MM.1S (cell line): ENCODE measurements at regions not wholly inside any gene's neighbourhood (a gene's known extent, or its start where the extent isn't known, plus 50 kb on each side); places are given as distances from the start of the nearest gene placed in this dataset.

Experiments used
- DNase-seq: peaks from one replicate; pipeline ENCODE4 v3.0.0-alpha.2; 2015
- H2AFZ ChIP-seq: fragments of 300-600 bp; sonication (generic); 2 replicates; pipeline ENCODE4 v1.6.0; 2016; ENCODE audit warnings: antibody characterized with exemption, low read length
- H3F3A ChIP-seq: fragments of 300-600 bp; sonication (generic); 2 replicates; pipeline ENCODE4 v1.6.1; 2016; ENCODE audit warnings: mild to moderate bottlenecking, antibody characterized with exemption, low read length, moderate library complexity, mixed read lengths; ENCODE audit not compliant: insufficient read depth
- H3K27ac ChIP-seq: fragments of 300-600 bp; sonication (generic); 2 replicates; pipeline ENCODE4 v1.5.1; 2016; ENCODE audit warnings: mild to moderate bottlenecking, low read length
- H3K27me3 ChIP-seq: fragments of 300-600 bp; sonication (generic); replicated peaks from 2 replicates; pipeline ENCODE4 v1.6.0; 2016; ENCODE audit warnings: low read length; ENCODE audit not compliant: insufficient read depth
- H3K36me3 ChIP-seq: fragments of 300-600 bp; sonication (generic); replicated peaks from 2 replicates; pipeline ENCODE4 v1.6.1; 2016; ENCODE audit warnings: mild to moderate bottlenecking, low read length, mixed read lengths; ENCODE audit not compliant: insufficient read depth
- H3K4me1 ChIP-seq: fragments of 300-600 bp; sonication (generic); 2 replicates; pipeline ENCODE4 v1.6.1; 2016; ENCODE audit warnings: low read length, mixed read lengths
- H3K4me2 ChIP-seq: fragments of 300-600 bp; sonication (generic); 2 replicates; pipeline ENCODE4 v1.6.0; 2016; ENCODE audit warnings: low read depth, low read length
- H3K4me3 ChIP-seq: fragments of 300-600 bp; sonication (generic); 2 replicates; pipeline ENCODE4 v1.5.1; 2016; ENCODE audit warnings: low read length, mixed read lengths
- H3K79me2 ChIP-seq: fragments of 300-600 bp; sonication (generic); 2 replicates; pipeline ENCODE4 v1.6.1; 2016; ENCODE audit warnings: mixed run types, low read length, mixed read lengths
- H3K9ac ChIP-seq: fragments of 300-600 bp; sonication (generic); 2 replicates; pipeline ENCODE4 v1.6.1; 2016; ENCODE audit warnings: low read length, mixed read lengths
- H3K9me2 ChIP-seq: fragments of 300-600 bp; sonication (generic); replicated peaks from 2 replicates; pipeline ENCODE4 v1.6.1; 2016; ENCODE audit warnings: mild to moderate bottlenecking, low read length, mixed read lengths; ENCODE audit not compliant: insufficient read depth
- H3K9me3 ChIP-seq: fragments of 300-600 bp; sonication (generic); replicated peaks from 2 replicates; pipeline ENCODE4 v1.6.1; 2016; ENCODE audit warnings: mild to moderate bottlenecking, low read length, mixed read lengths; ENCODE audit not compliant: insufficient read depth
- H4K20me1 ChIP-seq: fragments of 300-600 bp; sonication (generic); 2 replicates; pipeline ENCODE4 v1.6.1; 2016; ENCODE audit warnings: mild to moderate bottlenecking, low read length, moderate library complexity, mixed read lengths; ENCODE audit not compliant: insufficient read depth
- EZH2 ChIP-seq: fragments of 300-600 bp; sonication (generic); optimal IDR thresholded peaks from 2 replicates; pipeline ENCODE3; 2017; ENCODE audit warnings: low read depth, mild to moderate bottlenecking, antibody characterized with exemption, low read length, mixed read lengths
- EZH2phosphoT487 ChIP-seq: fragments of 300-600 bp; sonication (generic); IDR thresholded peaks from 2 replicates; pipeline ENCODE4 v1.6.1; 2018; ENCODE audit warnings: antibody characterized with exemption, low read length
- TF ChIP-seq, protein P1 (sequence below): fragments of 300-600 bp; sonication (generic); IDR thresholded peaks from 2 replicates; pipeline ENCODE4 v1.5.1; 2016; ENCODE audit warnings: antibody characterized with exemption, low read length, mixed read lengths

- Histone ChIP-seq H3K36me3 (no peaks in the 10 kb centered on the region), H3K9ac (no peak overlapping the region), H3K27me3 (no peaks in the 10 kb centered on the region), H3K27ac (no peak overlapping the region; the same call in 1 of the 2 replicates), H3K4me3 (peak overlapping the region; percentile 11; the same call in 1 of the 2 replicates), H3K79me2 (no peaks in the 10 kb centered on the region), H4K20me1 (no peaks in the 10 kb centered on the region), H3K9me3 (no peaks in the 10 kb centered on the region), H3K4me2 (peak overlapping the region; percentile 43), H3F3A (no peaks in the 10 kb centered on the region), H3K4me1 (peaks cover 6% of the 10 kb centered on the region), H2AFZ (peak overlapping the region; percentile 46), H3K9me2 (no peaks in the 10 kb centered on the region)
- DNase-seq = no peak
- TF ChIP-seq, protein P1, sequence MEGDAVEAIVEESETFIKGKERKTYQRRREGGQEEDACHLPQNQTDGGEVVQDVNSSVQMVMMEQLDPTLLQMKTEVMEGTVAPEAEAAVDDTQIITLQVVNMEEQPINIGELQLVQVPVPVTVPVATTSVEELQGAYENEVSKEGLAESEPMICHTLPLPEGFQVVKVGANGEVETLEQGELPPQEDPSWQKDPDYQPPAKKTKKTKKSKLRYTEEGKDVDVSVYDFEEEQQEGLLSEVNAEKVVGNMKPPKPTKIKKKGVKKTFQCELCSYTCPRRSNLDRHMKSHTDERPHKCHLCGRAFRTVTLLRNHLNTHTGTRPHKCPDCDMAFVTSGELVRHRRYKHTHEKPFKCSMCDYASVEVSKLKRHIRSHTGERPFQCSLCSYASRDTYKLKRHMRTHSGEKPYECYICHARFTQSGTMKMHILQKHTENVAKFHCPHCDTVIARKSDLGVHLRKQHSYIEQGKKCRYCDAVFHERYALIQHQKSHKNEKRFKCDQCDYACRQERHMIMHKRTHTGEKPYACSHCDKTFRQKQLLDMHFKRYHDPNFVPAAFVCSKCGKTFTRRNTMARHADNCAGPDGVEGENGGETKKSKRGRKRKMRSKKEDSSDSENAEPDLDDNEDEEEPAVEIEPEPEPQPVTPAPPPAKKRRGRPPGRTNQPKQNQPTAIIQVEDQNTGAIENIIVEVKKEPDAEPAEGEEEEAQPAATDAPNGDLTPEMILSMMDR = no peak
- TF ChIP-seq EZH2 (no peak), EZH2phosphoT487 (no peak)
Observed at GRCh38 chr3:137163241-137163871, 205.6 kb downstream of the IL20RB start.

- Histone ChIP-seq H2AFZ (peak overlapping the region; percentile 46), H3K4me3 (peak overlapping the region; percentile 11; the same call in 1 of the 2 replicates), H3K27me3 (no peaks in the 10 kb centered on the region), H3K4me1 (peaks cover 6% of the 10 kb centered on the region), H3F3A (no peaks in the 10 kb centered on the region), H3K27ac (no peak overlapping the region; the same call in 1 of the 2 replicates), H3K4me2 (peak overlapping the region; percentile 43; the same call in 1 of the 2 replicates), H3K9ac (no peak overlapping the region), H3K9me2 (no peaks in the 10 kb centered on the region), H3K9me3 (no peaks in the 10 kb centered on the region), H3K79me2 (no peaks in the 10 kb centered on the region), H4K20me1 (no peaks in the 10 kb centered on the region), H3K36me3 (no peaks in the 10 kb centered on the region)
- TF ChIP-seq EZH2 (no peak), EZH2phosphoT487 (no peak)
- TF ChIP-seq, protein P1 = no peak
- DNase-seq = peak; percentile 51
Observed at GRCh38 chr3:137163958-137164357, 206.2 kb downstream of the IL20RB start.

DNA sequence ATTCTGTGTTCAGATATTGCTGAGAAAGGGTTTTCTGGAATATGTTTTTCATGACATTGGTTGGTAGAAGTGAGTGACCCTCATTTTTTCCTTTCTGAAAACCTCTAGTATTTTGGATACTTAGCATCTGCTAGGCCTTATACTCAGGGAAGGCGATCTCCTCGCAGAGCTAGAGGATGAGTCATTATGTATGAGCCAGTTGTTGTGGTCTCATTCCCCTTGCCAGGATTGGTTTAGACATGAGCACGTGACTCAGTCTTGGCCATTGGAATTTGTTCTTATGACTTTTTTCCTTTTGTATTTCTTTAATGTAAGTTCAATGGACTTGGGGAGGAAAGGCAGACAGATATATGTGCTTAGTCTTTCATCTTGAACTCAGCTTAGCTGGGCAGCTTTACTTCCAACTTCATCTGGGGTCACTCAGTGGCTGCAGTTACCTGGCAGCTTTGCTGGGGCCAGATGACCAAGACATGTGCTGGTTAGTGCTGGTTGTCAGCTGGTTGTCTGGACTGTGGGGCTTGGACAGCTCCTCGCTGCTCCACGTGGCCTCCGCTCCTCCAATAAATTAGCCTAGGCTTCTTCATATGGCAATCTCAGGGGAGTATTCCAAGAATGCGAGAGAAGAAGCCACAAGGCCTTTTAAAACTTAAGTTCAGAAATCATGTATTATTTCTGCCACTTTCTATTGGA is 207.5 kb downstream of the IL20RB start:
- Histone ChIP-seq H3K9ac (no peak overlapping the region), H2AFZ (no peak overlapping the region), H3K36me3 (no peaks in the 10 kb centered on the region), H3K9me2 (no peaks in the 10 kb centered on the region), H3K27me3 (no peaks in the 10 kb centered on the region), H3K4me2 (no peak overlapping the region), H3K27ac (no peak overlapping the region), H3F3A (no peaks in the 10 kb centered on the region), H3K4me1 (peaks cover 6% of the 10 kb centered on the region), H3K4me3 (no peak overlapping the region), H3K9me3 (no peaks in the 10 kb centered on the region), H3K79me2 (no peaks in the 10 kb centered on the region), H4K20me1 (no peaks in the 10 kb centered on the region)
- no peak for TF ChIP-seq EZH2
- TF ChIP-seq, protein P1 = no peak
- no peak for TF ChIP-seq EZH2phosphoT487
- DNase-seq = no peak
